IMR-90 (cell line): ENCODE measurements at regions not wholly inside any gene's neighbourhood (a gene's known extent, or its start where the extent isn't known, plus 50 kb on each side); places are given as distances from the start of the nearest gene placed in this dataset.

Experiments
- ATAC-seq: fragments of 200-7000 bp; cut with Tn5 transposase; 2 replicates; pipeline ENCODE4 v1.9.1; 2020; ENCODE audit warnings: low read depth, mild to moderate bottlenecking, moderate library complexity
- BruUV-seq: library from RNA; stranded (reverse); fragments of 400-500 nt; replicated peaks from 2 replicates; lab custom pipeline; 2021; lab: Mats Ljungman, UMichigan
- CTCF ChIA-PET: fragments of 300-600 bp; formaldehyde crosslinking; extraction: SDS; loops from one replicate; lab custom pipeline; 2021; ENCODE audit warnings: antibody characterized with exemption; lab: Yijun Ruan, JAX
- POLR2A ChIA-PET: fragments of 300-600 bp; sonication (Branson Sonifier 250); formaldehyde crosslinking; loops from one replicate; lab custom pipeline; 2022; ENCODE audit warnings: antibody characterized with exemption; ENCODE audit not compliant: unreplicated experiment; lab: Charles Lee
- DNase-seq: peaks from one replicate; pipeline ENCODE4 v3.0.0; 2013
- H2AFZ ChIP-seq: replicated peaks from 2 replicates; pipeline ENCODE3; 2013; ENCODE audit warnings: low read length, mild to moderate bottlenecking; ENCODE audit not compliant: poor library complexity
- H2AK5ac ChIP-seq: 2 replicates; pipeline ENCODE4 v1.6.1; 2013; ENCODE audit warnings: low read depth, low read length, inconsistent platforms
- H2AK9ac ChIP-seq: replicated peaks from 2 replicates; pipeline ENCODE3; 2013; ENCODE audit warnings: mild to moderate bottlenecking, low read depth, low read length, moderate library complexity; ENCODE audit not compliant: poor library complexity
- H2BK120ac ChIP-seq: 2 replicates; pipeline ENCODE4 v1.6.1; 2013; ENCODE audit warnings: low read depth, low read length, inconsistent platforms
- H2BK15ac ChIP-seq: 3 replicates; pipeline ENCODE4 v1.6.1; 2013; ENCODE audit warnings: low read depth, low read length, inconsistent platforms
- H2BK20ac ChIP-seq: 2 replicates; pipeline ENCODE4 v1.6.1; 2013; ENCODE audit warnings: low read depth, mild to moderate bottlenecking, inconsistent platforms, low read length, moderate library complexity
- H2BK5ac ChIP-seq: 2 replicates; pipeline ENCODE4 v1.6.1; 2013; ENCODE audit warnings: mild to moderate bottlenecking, low read depth, low read length, inconsistent platforms; ENCODE audit not compliant: poor library complexity, severe bottlenecking
- H3K14ac ChIP-seq: replicated peaks from 2 replicates; pipeline ENCODE4 v1.6.1; 2013; ENCODE audit warnings: low read depth, low read length, inconsistent platforms
- H3K18ac ChIP-seq: 2 replicates; pipeline ENCODE4 v1.6.1; 2013; ENCODE audit warnings: low read depth, low read length, control low read depth
- H3K23ac ChIP-seq: 2 replicates; pipeline ENCODE4 v1.6.1; 2013; ENCODE audit warnings: low read depth, low read length, inconsistent platforms
- H3K27ac ChIP-seq: 2 replicates; pipeline ENCODE4 v1.5.1; 2013; ENCODE audit warnings: mild to moderate bottlenecking, control low read depth, low read length; ENCODE audit not compliant: insufficient read depth
- H3K27me3 ChIP-seq: 2 replicates; pipeline ENCODE4 v1.6.1; 2013; ENCODE audit warnings: low read length; ENCODE audit not compliant: control insufficient read depth, insufficient read depth
- H3K36me3 ChIP-seq: 2 replicates; pipeline ENCODE4 v1.6.1; 2013; ENCODE audit warnings: low read length, mixed read lengths; ENCODE audit not compliant: control insufficient read depth, insufficient read depth
- H3K4ac ChIP-seq: 2 replicates; pipeline ENCODE4 v1.6.1; 2013; ENCODE audit warnings: low read depth, low read length, inconsistent platforms
- H3K4me1 ChIP-seq: 2 replicates; pipeline ENCODE4 v1.6.1; 2013; ENCODE audit warnings: low read length, mixed read lengths; ENCODE audit not compliant: control insufficient read depth, insufficient read depth
- H3K4me2 ChIP-seq: 2 replicates; pipeline ENCODE4 v1.6.1; 2013; ENCODE audit warnings: low read depth, mild to moderate bottlenecking, control low read depth, low read length, moderate library complexity
- H3K4me3 ChIP-seq: 2 replicates; pipeline ENCODE4 v1.5.1; 2013; ENCODE audit warnings: low read depth, mild to moderate bottlenecking, control low read depth, low read length, moderate library complexity; ENCODE audit not compliant: insufficient read depth
- H3K56ac ChIP-seq: 2 replicates; pipeline ENCODE4 v1.6.1; 2013; ENCODE audit warnings: low read length, inconsistent platforms; ENCODE audit not compliant: insufficient read depth; ENCODE audit errors: extremely low read depth
- H3K79me1 ChIP-seq, 2 experiments: 2 replicates each; pipeline ENCODE4 v1.6.1; 2013; ENCODE audit warnings: low read length in 2 of 2, inconsistent platforms in 1 of 2, low read depth in 1 of 2
- H3K9ac ChIP-seq: 2 replicates; pipeline ENCODE4 v1.6.1; 2013; ENCODE audit warnings: low read depth, low read length, control low read depth
- H3K9me1 ChIP-seq: 2 replicates; pipeline ENCODE4 v1.6.1; 2013; ENCODE audit warnings: low read length, inconsistent platforms; ENCODE audit not compliant: insufficient read depth
- H3K9me3 ChIP-seq: 2 replicates; pipeline ENCODE4 v1.6.1; 2013; ENCODE audit warnings: low read length; ENCODE audit not compliant: control insufficient read depth, insufficient read depth
- H4K20me1 ChIP-seq: 2 replicates; pipeline ENCODE4 v1.6.1; 2013; ENCODE audit warnings: low read length, inconsistent platforms; ENCODE audit not compliant: insufficient read depth
- H4K5ac ChIP-seq: 2 replicates; pipeline ENCODE4 v1.6.1; 2013; ENCODE audit warnings: mild to moderate bottlenecking, low read depth, low read length, control low read depth
- H4K8ac ChIP-seq, 2 experiments: 2 replicates each; pipeline ENCODE4 v1.6.1; 2013; ENCODE audit warnings: low read depth in 2 of 2, low read length in 2 of 2, control low read depth in 1 of 2, inconsistent platforms in 1 of 2
- H4K91ac ChIP-seq: 2 replicates; pipeline ENCODE4 v1.6.1; 2013; ENCODE audit warnings: low read depth, low read length, inconsistent platforms; ENCODE audit not compliant: insufficient read depth
- BHLHE40 ChIP-seq: fragments of 150-350 bp; IDR thresholded peaks from 2 replicates; pipeline ENCODE4 v1.6.1; 2016; ENCODE audit warnings: mild to moderate bottlenecking, low read depth, low read length
- CHD1 ChIP-seq: IDR thresholded peaks from 2 replicates; pipeline ENCODE4 v1.6.1; 2012; ENCODE audit warnings: low read depth, low read length, improper control_type of control experiment
- FOS ChIP-seq: fragments of 150-350 bp; IDR thresholded peaks from 2 replicates; pipeline ENCODE4 v1.6.1; 2016; ENCODE audit warnings: low read depth, low read length
- MXI1 ChIP-seq: IDR thresholded peaks from 2 replicates; pipeline ENCODE4 v1.6.1; 2012; ENCODE audit warnings: low read depth, mild to moderate bottlenecking, low read length, moderate library complexity, borderline replicate concordance
- NFE2L2 ChIP-seq: fragments of 150-350 bp; IDR thresholded peaks from 2 replicates; pipeline ENCODE4 v1.6.1; 2016; ENCODE audit warnings: low read depth, mild to moderate bottlenecking, low read length
- POLR2A ChIP-seq: IDR thresholded peaks from 2 replicates; pipeline ENCODE4 v1.6.1; 2012; ENCODE audit warnings: mild to moderate bottlenecking, low read depth, low read length
- RAD21 ChIP-seq: IDR thresholded peaks from 2 replicates; pipeline ENCODE4 v1.6.1; 2012; ENCODE audit warnings: low read length, improper control_type of control experiment
- RFX5 ChIP-seq: IDR thresholded peaks from 2 replicates; pipeline ENCODE4 v1.8.0; 2012; ENCODE audit warnings: low read depth, mild to moderate bottlenecking, low read length, moderate library complexity
- SMC3 ChIP-seq: fragments of 150-350 bp; IDR thresholded peaks from 2 replicates; pipeline ENCODE4 v1.6.1; 2016; ENCODE audit warnings: low read depth, mild to moderate bottlenecking, antibody characterized with exemption, low read length, moderate library complexity
- WGBS, 2 experiments: methylation state at CpG; one replicate each; pipeline versions ENCODE4 v1.1.5 to v1.1.7; 2013; ENCODE audit warnings: missing lambda C conversion rate in 2 of 2; ENCODE audit not compliant: insufficient read length in 1 of 2; ENCODE audit errors: extremely low coverage in 2 of 2; 5-methylcytosine and 5-hydroxymethylcytosine counted together
- dilution Hi-C: fragments of 300-500 bp; cut with HindIII; formaldehyde crosslinking; loops from one replicate; pipeline ENCODE4 v1.14.3; 2018; ENCODE audit warnings: low sequenced_read_pairs; ENCODE audit not compliant: unreplicated experiment
- in situ Hi-C: fragments of 300-500 bp; cut with MboI; formaldehyde crosslinking; loops from 3 replicates; pipeline ENCODE4 v1.14.3; 2019; ENCODE audit warnings: low sequenced_read_pairs, inconsistent platforms, mixed read lengths
- intact Hi-C: fragments of 100-400 bp; cut with micrococcal nuclease; formaldehyde crosslinking; loops from 2 replicates; pipeline ENCODE4 v1.10.0; 2022
- TF ChIP-seq, protein P1 (sequence below): conservative IDR thresholded peaks from 2 replicates; pipeline ENCODE4 v1.5.1; 2012; ENCODE audit warnings: mild to moderate bottlenecking, low read depth, low read length, improper control_type of control experiment
- TF ChIP-seq, protein P2 (sequence below): fragments of 150-350 bp; IDR thresholded peaks from 2 replicates; pipeline ENCODE4 v1.6.1; 2017; ENCODE audit warnings: mild to moderate bottlenecking, antibody characterized with exemption, low read length, low read depth

DNA sequence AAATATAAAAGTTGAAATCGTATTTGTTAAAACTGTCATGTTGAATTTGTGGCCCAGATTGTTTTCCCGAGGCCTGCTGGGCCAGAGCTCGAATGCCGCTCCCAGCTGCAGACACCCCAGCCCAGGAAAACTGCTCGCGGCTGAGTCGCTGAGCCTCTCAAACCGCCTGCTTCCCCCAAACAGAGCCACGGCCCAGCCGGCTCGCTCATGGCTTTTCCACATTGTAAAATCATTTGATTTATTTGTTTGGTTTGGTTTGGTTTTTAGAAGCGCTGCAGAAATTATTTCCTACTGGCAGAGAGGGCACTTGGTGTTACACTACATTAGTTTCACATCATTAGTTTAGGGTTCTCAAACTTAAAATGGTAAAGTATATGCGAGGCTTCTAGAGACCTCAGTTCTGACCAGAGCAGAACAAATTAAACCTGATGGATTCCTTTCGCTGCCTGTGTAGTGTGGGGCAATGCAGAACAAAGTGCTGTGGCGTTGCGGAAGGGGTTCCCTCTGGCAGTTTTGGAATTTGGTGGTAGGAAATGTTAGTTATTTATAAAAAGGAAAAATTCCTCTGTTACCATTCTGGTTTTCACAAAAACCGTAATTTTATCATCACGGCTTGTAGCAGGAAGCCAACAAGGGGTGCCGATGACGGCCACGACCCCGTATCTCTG lies 156.5 kb upstream of the PITX1 start (continued):
- TF ChIP-seq CHD1, result no peak
- no peak for TF ChIP-seq RAD21

DNA sequence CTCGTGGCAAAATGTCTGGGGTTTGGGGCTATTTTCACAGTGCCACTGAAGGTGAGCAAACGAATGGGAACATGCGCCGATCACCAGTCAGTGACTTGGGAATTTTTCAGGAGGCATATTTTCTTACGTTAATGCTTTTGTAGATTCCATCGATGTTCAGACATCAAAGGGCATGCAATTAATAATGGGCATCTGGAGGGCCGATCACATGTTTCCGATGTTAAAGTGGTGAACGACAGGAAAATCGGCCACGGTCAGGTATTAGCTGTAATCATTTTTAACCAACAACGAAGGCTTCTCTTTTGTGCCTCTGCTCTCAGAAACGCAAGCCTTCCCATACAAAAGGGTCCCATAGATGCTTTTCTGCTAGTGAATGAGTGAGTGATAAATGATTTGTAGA lies 155.0 kb upstream of the PITX1 start:
- H3K9ac ChIP-seq, result no peak overlapping the region
- no TSS peak for BruUV-seq

More for the DNA sequence above, 155.0 kb upstream of the PITX1 start:
- H3K56ac ChIP-seq, result no peak overlapping the region
- intact Hi-C loops (loop anchor here (5.0 kb wide), 1 partner anchor 52 kb away; no protein-coding TSS in a partner anchor), dilution Hi-C loops (no loop called here), in situ Hi-C loops (no loop called here)
- DNase-seq, result no peak
- H4K8ac ChIP-seq, result no peak overlapping the region
- no peaks in the 10 kb centered on the region for H3K36me3 ChIP-seq
- no peaks in the 10 kb centered on the region for H3K27me3 ChIP-seq
- TF ChIP-seq FOS (no peak), BHLHE40 (no peak), POLR2A (no peak), NFE2L2 (no peak), RFX5 (no peak), MXI1 (no peak), SMC3 (no peak)
- TF ChIP-seq, protein P1, sequence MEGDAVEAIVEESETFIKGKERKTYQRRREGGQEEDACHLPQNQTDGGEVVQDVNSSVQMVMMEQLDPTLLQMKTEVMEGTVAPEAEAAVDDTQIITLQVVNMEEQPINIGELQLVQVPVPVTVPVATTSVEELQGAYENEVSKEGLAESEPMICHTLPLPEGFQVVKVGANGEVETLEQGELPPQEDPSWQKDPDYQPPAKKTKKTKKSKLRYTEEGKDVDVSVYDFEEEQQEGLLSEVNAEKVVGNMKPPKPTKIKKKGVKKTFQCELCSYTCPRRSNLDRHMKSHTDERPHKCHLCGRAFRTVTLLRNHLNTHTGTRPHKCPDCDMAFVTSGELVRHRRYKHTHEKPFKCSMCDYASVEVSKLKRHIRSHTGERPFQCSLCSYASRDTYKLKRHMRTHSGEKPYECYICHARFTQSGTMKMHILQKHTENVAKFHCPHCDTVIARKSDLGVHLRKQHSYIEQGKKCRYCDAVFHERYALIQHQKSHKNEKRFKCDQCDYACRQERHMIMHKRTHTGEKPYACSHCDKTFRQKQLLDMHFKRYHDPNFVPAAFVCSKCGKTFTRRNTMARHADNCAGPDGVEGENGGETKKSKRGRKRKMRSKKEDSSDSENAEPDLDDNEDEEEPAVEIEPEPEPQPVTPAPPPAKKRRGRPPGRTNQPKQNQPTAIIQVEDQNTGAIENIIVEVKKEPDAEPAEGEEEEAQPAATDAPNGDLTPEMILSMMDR, result no peak
- TF ChIP-seq, protein P2, sequence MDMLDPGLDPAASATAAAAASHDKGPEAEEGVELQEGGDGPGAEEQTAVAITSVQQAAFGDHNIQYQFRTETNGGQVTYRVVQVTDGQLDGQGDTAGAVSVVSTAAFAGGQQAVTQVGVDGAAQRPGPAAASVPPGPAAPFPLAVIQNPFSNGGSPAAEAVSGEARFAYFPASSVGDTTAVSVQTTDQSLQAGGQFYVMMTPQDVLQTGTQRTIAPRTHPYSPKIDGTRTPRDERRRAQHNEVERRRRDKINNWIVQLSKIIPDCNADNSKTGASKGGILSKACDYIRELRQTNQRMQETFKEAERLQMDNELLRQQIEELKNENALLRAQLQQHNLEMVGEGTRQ, result no peak
- peaks cover 16% of the 10 kb centered on the region for H3K4me1 ChIP-seq
- no peak overlapping the region for H2AK9ac ChIP-seq
- H4K91ac ChIP-seq, result no peak overlapping the region
- no peak overlapping the region for H2BK120ac ChIP-seq
- no peak overlapping the region; the same call in 1 of the 2 replicates for H3K18ac ChIP-seq
- H3K9me3 ChIP-seq, result no peaks in the 10 kb centered on the region
- H2BK5ac ChIP-seq, result no peak overlapping the region
- H2AFZ ChIP-seq, result no peak overlapping the region
- H3K4me2 ChIP-seq, result no peak overlapping the region
- WGBS, 2 experiments, result 92% methylated on average over 7 of the region's 13 CpGs; no CpG with 5 or more reads in 1 of the 2 experiments
- no peak overlapping the region for H2BK15ac ChIP-seq
- no peak overlapping the region for H3K27ac ChIP-seq
- no peak overlapping the region for H3K4me3 ChIP-seq
- POLR2A ChIA-PET, result no interaction called here
- ATAC-seq, result no peak
- no peaks in the 10 kb centered on the region for H4K20me1 ChIP-seq
- no peak overlapping the region for H2AK5ac ChIP-seq
- no peak overlapping the region for H4K5ac ChIP-seq
- no peaks in the 10 kb centered on the region for H3K9me1 ChIP-seq
- H3K14ac ChIP-seq, result no peak overlapping the region
- 0 out of 4 replicates have a peak, but pooled peaks cover 0 to 3% of the 10 kb centered on the region in 2 experiments for H3K79me1 ChIP-seq
- no peak overlapping the region for H2BK20ac ChIP-seq
- CTCF ChIA-PET, result interaction anchor here (1.2 kb wide), 1 partner anchor 76 kb away, joined by 3 read pairs; no protein-coding TSS in a partner anchor
- no peak overlapping the region for H3K23ac ChIP-seq
- H3K4ac ChIP-seq, result no peak overlapping the region
